HG02973 (cell line): ENCODE measurements at regions not wholly inside any gene's neighbourhood (a gene's known extent, or its start where the extent isn't known, plus 50 kb on each side); places are given as distances from the start of the nearest gene placed in this dataset.

ENCODE experiments used
- ATAC-seq: cut with Tn5 transposase; IDR thresholded peaks from one replicate; pipeline ENCODE4 v1.9.1; 2021; ENCODE audit warnings: moderate library complexity; ENCODE audit not compliant: unreplicated experiment

- ATAC-seq: no peak
Observed at GRCh38 chr20:23254505-23254904, 96.1 kb upstream of the NXT1 start.

- no peak for ATAC-seq
Observed at GRCh38 chr20:23254034-23254433, 96.6 kb upstream of the NXT1 start.

- ATAC-seq: no peak
Observed at GRCh38 chr20:23253524-23253923, 97.1 kb upstream of the NXT1 start.

GRCh38 chr20:23251779-23252178, 98.8 kb upstream of the NXT1 start:
- ATAC-seq: no peak

GRCh38 chr20:23249541-23249940, 101.0 kb upstream of the NXT1 start:
- no peak for ATAC-seq

- no peak for ATAC-seq
Observed at GRCh38 chr20:23248461-23248882, 102.1 kb upstream of the NXT1 start.

GRCh38 chr20:23246717-23247664, 103.6 kb upstream of the NXT1 start:
- no peak for ATAC-seq

GRCh38 chr20:23245553-23246181, 104.9 kb upstream of the NXT1 start:
- ATAC-seq: no peak

- no peak for ATAC-seq
Observed at GRCh38 chr20:23244916-23245552, 105.6 kb upstream of the NXT1 start.

GRCh38 chr20:23244156-23244915, 106.3 kb upstream of the NXT1 start:
- no peak for ATAC-seq

- ATAC-seq: no peak
Observed at GRCh38 chr20:23243791-23244155, 106.8 kb upstream of the NXT1 start.

GRCh38 chr20:23242556-23243180, 107.9 kb upstream of the NXT1 start:
- ATAC-seq: no peak

GRCh38 chr20:23242104-23242503, 108.5 kb upstream of the NXT1 start:
- ATAC-seq: no peak

GRCh38 chr20:23241416-23241815, 109.2 kb upstream of the NXT1 start:
- no peak for ATAC-seq

- no peak for ATAC-seq
Observed at GRCh38 chr20:23240519-23240918, 110.1 kb upstream of the NXT1 start.

- no peak for ATAC-seq
Observed at GRCh38 chr20:23237201-23237600, 113.4 kb upstream of the NXT1 start.

- no peak for ATAC-seq
Observed at GRCh38 chr20:23235173-23236027, 115.2 kb upstream of the NXT1 start.

GRCh38 chr20:23234311-23235078, 116.1 kb upstream of the NXT1 start:
- no peak for ATAC-seq

GRCh38 chr20:23233341-23233740, 117.2 kb upstream of the NXT1 start:
- no peak for ATAC-seq
